ENCODE measurements at regions not wholly inside any gene's neighbourhood (a gene's known extent, or its start where the extent isn't known, plus 50 kb on each side); places are given as distances from the start of the nearest gene placed in this dataset.

- no peaks in the 10 kb centered on the region for H3K36me3 ChIP-seq (ENCODE audit: insufficient read depth)
- H3K79me2 ChIP-seq (replicated peaks; ENCODE audit: insufficient read depth), result no peaks in the 10 kb centered on the region
- Mint-ChIP-seq H3K27me3 (ENCODE audit: insufficient read depth, low read depth, poor library complexity) (no peaks in the 10 kb centered on the region), H3K9me3 (peaks cover 7% of the 10 kb centered on the region; the same call in 2 of the 3 replicates), H3K36me3 (ENCODE audit: low read depth) (peaks cover 2% of the 10 kb centered on the region; the same call in 1 of the 3 replicates), H3K27ac (no peak overlapping the region), H3K4me1 (no peaks in the 10 kb centered on the region), H3K4me3 (no peak overlapping the region)
- no peak overlapping the region for H3K4me2 ChIP-seq
- no peak for TF ChIP-seq STAT1 (IDR thresholded peaks at IDR 0.05; ENCODE audit: unreplicated experiment)
- TF ChIP-seq ZNF331 (CRISPR knock-in tag; IDR thresholded peaks at IDR 0.05; ENCODE audit: low read depth), result no peak
- TF ChIP-seq POLR2AphosphoS5 (IDR thresholded peaks at IDR 0.05; ENCODE audit: low read depth), result no peak
- no peak for DNase-seq (ENCODE audit: low spot score)
- H3K9me2 ChIP-seq (ENCODE audit: insufficient read depth), result no peaks in the 10 kb centered on the region
- no peaks in the 10 kb centered on the region for H3K4me1 ChIP-seq (ENCODE audit: insufficient read depth)
- no peaks in the 10 kb centered on the region for H3K27me3 ChIP-seq (ENCODE audit: insufficient read depth)
- H3F3A ChIP-seq (replicated peaks; ENCODE audit: low read depth), result no peaks in the 10 kb centered on the region
- H4K20me1 ChIP-seq (replicated peaks; ENCODE audit: insufficient read depth), result no peaks in the 10 kb centered on the region
- H2AFZ ChIP-seq, result no peak overlapping the region
- no peak for ATAC-seq
- no peak overlapping the region for H3K27ac ChIP-seq (ENCODE audit: low read depth)
- no peak overlapping the region for H3K4me3 ChIP-seq
Measured at GRCh38 chr3:59606638-59607266, 556.9 kb upstream of the CFAP20DC start.

DNA sequence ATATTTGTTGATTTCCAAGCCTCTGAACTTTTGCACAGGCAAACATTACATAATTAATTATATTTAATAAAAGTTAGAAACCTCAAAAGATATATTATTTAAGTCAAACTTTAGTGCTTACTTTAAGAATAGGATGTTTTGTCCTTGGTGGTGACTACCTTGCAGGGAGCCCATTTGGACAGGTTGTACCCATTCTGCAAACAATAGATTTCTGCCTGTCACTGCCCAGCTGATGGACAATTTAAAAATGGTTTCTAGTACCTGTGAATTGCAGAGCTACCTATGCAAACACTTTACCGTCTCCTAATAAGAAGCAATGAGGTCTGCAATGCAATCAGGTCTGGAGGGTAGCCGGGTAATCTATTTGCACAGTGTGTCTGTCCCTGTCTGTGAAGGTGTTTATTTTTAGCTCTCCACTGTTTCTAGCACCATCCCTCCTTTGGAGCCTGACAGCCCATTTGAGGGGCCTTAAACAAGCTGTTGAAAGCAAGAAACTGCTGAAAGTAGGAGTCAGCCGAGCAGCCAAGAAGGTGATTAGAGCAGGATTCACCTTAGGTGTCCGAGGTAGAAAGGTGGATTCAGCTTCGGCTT is 556.2 kb upstream of the CFAP20DC start:
- H3K27me3 ChIP-seq (ENCODE audit: insufficient read depth), result no peaks in the 10 kb centered on the region
- peaks cover 1% of the 10 kb centered on the region; the same call in 2 of the 3 replicates for H3K9me3 Mint-ChIP-seq
- H3K36me3 Mint-ChIP-seq (ENCODE audit: low read depth), result no peaks in the 10 kb centered on the region
- DNase-seq (ENCODE audit: low spot score) (no peak), ATAC-seq (no peak)
- no peak overlapping the region for H3K27ac Mint-ChIP-seq
- H2AFZ ChIP-seq, result no peak overlapping the region
- no peaks in the 10 kb centered on the region for H3K27me3 Mint-ChIP-seq (ENCODE audit: insufficient read depth, low read depth, poor library complexity)
- no peaks in the 10 kb centered on the region for H3K79me2 ChIP-seq (replicated peaks; ENCODE audit: insufficient read depth)
- no peaks in the 10 kb centered on the region for H3F3A ChIP-seq (replicated peaks; ENCODE audit: low read depth)
- no peak overlapping the region for H3K4me2 ChIP-seq
- no peaks in the 10 kb centered on the region for H3K36me3 ChIP-seq (ENCODE audit: insufficient read depth)
- H3K9me2 ChIP-seq (ENCODE audit: insufficient read depth), result no peaks in the 10 kb centered on the region
- H3K4me1 ChIP-seq (ENCODE audit: insufficient read depth), result no peaks in the 10 kb centered on the region
- no peaks in the 10 kb centered on the region for H3K4me1 Mint-ChIP-seq
- H3K4me3 ChIP-seq, result no peak overlapping the region
- no peaks in the 10 kb centered on the region for H4K20me1 ChIP-seq (replicated peaks; ENCODE audit: insufficient read depth)
- H3K27ac ChIP-seq (ENCODE audit: low read depth), result no peak overlapping the region
- H3K4me3 Mint-ChIP-seq, result no peak overlapping the region
- TF ChIP-seq EZH2phosphoT487 (IDR thresholded peaks at IDR 0.05; ENCODE audit: unreplicated experiment) (no peak), ZNF331 (CRISPR knock-in tag; IDR thresholded peaks at IDR 0.05; ENCODE audit: low read depth) (no peak), ZNF114 (CRISPR knock-in tag; IDR thresholded peaks at IDR 0.05) (no peak), NANOG (IDR thresholded peaks at IDR 0.05; ENCODE audit: borderline replicate concordance) (no peak), POLR2AphosphoS5 (IDR thresholded peaks at IDR 0.05; ENCODE audit: low read depth) (no peak), EZH2 (IDR thresholded peaks at IDR 0.05; ENCODE audit: low read depth, unreplicated experiment) (no peak), ZNF462 (CRISPR knock-in tag; IDR thresholded peaks at IDR 0.05) (no peak), ETS1 (IDR thresholded peaks at IDR 0.05) (no peak), JUNB (IDR thresholded peaks at IDR 0.05; ENCODE audit: unreplicated experiment) (no peak), CREB1 (CRISPR knock-in tag; IDR thresholded peaks at IDR 0.05; ENCODE audit: low read depth) (no peak)
- TF ChIP-seq, protein P1, sequence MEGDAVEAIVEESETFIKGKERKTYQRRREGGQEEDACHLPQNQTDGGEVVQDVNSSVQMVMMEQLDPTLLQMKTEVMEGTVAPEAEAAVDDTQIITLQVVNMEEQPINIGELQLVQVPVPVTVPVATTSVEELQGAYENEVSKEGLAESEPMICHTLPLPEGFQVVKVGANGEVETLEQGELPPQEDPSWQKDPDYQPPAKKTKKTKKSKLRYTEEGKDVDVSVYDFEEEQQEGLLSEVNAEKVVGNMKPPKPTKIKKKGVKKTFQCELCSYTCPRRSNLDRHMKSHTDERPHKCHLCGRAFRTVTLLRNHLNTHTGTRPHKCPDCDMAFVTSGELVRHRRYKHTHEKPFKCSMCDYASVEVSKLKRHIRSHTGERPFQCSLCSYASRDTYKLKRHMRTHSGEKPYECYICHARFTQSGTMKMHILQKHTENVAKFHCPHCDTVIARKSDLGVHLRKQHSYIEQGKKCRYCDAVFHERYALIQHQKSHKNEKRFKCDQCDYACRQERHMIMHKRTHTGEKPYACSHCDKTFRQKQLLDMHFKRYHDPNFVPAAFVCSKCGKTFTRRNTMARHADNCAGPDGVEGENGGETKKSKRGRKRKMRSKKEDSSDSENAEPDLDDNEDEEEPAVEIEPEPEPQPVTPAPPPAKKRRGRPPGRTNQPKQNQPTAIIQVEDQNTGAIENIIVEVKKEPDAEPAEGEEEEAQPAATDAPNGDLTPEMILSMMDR (conservative IDR thresholded peaks at IDR 0.05; ENCODE audit: low read depth in 2 of 2), result no peak
